ENCODE measurements at regions not wholly inside any gene's neighbourhood (a gene's known extent, or its start where the extent isn't known, plus 50 kb on each side); places are given as distances from the start of the nearest gene placed in this dataset.

GRCh38 chr20:19079536-19080299 lies 132.7 kb upstream of the SLC24A3 start:
- no peak for DNase-seq

GRCh38 chr20:19081937-19082336 lies 130.5 kb upstream of the SLC24A3 start:
- no peak for DNase-seq

DNA sequence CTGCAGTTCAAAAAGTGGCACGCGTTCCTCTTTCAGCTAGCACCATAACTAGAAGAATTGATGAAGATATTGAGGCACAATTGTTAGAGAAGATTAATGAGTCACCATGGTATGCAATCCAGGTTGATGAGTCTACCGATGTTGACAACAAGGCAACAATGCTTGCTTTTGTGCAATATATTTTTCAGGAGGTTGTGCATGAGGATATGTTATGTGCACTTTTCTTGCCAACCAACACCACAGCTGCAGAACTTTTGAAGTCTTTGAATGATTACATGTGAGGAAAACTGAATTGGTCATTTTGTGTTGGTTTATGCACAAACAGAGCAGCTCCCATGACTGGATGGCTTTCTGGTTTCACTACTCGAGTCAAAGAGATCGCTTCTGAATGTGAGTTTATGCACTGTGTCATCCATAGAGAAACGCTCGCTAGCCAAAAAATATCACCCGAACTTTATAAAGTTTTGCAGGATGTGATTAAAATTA lies 129.3 kb upstream of the SLC24A3 start:
- DNase-seq, result no peak

DNA sequence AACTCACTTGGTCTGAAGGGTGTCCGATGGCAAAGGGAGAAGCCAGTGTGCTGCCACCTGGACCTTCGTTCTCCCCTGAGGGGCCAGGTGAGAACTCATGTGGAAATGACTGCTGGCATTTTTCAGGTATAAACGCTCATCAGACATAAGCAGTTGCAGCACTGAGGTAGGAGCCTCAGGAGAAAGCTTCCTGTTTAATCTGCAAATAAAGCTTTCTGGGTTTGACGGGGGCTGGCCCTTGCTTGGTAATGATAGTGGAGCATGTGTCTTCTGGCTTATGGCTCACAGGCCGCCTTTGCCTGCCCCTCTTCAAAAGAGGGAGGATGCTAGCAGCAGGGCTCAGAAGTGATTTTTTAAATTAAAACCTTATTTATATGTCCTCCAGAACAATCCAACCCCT lies 122.1 kb upstream of the SLC24A3 start:
- DNase-seq, result no peak

- no peak for DNase-seq
These were observed 117.4 kb upstream of the SLC24A3 start for GRCh38 chr20:19094959-19095541.

GRCh38 chr20:19095762-19096161 lies 116.7 kb upstream of the SLC24A3 start:
- DNase-seq, result no peak

- no peak for DNase-seq
These were observed 115.6 kb upstream of the SLC24A3 start for GRCh38 chr20:19096843-19097242.

- no peak for DNase-seq
These were observed 114.3 kb upstream of the SLC24A3 start for GRCh38 chr20:19098117-19098516.

DNA sequence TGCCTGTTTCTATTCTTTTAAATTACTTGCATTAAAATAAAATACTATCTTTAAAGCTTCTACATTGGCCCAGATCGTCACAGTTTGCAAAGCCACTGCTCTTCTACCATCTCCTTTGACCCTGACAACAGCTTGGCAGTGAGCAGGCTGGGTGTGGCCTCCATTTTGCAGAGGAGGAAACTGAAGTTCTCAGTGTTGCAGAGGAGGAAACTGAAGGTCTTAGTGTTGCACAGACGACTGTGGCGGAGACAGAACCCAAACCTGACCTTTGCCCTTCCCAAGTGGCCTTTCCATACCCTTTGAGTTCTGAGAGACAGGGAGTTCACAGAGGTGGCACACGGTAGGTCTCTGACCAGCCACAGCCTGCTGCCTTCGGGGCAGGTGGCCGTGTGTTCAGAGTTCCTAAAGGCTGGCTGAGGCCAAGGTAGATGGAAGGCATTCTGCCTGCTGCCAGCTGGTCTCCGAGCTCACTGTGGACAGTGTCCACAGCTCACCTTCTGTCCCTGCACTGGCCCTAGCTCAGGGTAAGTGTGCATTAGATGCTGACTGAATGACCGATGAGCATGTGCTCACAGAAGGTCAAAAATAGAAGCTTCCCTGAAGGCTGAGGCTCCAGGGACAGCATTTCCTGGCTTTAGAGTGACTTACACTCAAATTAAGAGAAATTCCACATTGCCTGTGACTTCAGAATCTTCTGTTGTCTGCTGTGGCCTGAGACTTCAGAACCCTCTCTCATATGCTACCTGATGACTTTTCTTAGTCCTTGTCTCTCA lies 113.5 kb upstream of the SLC24A3 start:
- no peak for DNase-seq

DNA sequence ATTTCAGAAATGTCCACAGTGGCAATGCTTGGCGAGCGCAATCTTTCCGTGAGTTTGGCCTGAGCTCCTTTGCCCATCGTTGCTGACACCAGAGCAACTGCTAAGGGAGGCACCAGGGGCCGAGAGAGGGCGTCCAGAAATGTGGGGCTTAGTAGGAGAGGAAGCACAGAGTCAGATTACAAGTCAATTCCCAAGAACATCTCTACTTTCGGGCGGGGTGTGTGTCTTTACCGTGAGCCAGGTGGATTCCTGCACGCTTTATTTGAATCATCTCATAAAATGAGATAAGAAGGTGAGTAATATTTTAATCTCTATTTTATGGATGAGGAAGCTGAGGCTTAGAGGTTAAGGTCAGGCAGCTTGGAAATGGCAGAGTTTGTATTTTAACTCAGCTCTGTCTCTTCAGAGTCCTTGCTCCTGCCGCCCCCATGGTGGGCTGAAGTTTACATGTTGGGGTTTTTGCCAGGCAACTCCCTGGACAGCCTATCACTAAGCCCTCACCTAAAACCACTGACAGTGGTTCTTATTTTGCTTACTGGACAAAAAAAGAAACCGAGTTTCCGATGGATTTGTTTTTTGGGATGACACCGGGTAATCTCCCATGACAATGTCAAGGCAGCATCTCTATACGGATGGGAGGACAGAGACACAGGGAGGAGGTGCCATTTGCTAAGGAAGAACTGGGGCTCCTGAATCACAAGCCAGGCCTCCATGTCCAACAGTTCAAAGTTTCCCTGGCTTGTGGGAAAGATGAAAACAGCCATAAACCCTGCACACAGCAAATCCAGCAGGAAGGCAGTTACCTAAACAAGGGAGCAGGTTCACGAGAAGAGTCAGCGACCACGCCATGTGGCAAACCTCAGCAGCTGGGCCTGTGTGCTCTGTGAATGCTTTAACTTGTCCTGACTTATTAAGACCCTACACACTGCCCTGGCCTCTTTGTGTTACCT lies 112.6 kb upstream of the SLC24A3 start:
- DNase-seq, result no peak

- DNase-seq, result no peak
These were observed 111.5 kb upstream of the SLC24A3 start for GRCh38 chr20:19100975-19101374.

- DNase-seq, result no peak
These were observed 108.3 kb upstream of the SLC24A3 start for GRCh38 chr20:19104186-19104585.

DNA sequence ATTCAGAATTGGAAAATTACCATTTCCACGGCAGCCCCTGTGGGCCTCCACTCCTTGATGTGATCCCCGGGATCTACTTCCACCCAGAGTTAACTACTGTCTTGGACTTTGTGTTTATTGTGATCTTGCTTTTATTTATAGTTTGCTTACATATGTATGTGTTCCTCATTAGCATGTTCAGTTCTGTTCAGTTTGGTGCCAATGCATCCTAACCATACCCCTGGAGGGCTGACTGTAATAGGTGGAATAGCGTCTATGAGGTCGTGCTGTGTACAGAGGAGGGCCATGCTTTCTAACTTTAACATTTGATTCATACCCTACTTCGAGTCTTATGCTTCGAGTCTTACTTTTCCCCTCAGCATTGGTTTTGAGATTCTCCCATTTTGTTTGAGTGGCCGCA lies 104.3 kb upstream of the SLC24A3 start:
- DNase-seq, result no peak

GRCh38 chr20:19110285-19110684 lies 102.2 kb upstream of the SLC24A3 start:
- no peak for DNase-seq

GRCh38 chr20:19110881-19111460 lies 101.5 kb upstream of the SLC24A3 start:
- DNase-seq, result no peak

DNA sequence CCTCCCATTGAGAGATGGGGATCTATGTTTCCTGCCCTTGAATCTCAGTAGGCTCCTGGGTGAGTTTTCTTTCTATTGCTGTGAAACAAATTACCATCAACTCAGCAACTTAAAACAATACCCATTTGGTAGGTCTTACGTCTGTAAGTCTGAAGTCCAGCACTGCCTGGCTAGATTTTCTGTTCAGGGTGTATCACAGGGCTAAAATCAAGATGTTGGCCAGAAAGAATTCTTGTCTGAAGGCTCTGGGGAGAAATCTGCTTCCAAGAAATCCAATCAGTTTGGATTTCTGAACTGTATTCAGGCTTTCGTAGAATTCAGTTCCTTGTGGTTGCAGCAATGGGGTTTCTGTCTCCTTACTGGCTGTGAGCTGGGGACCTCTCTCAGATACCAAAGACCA lies 99.6 kb upstream of the SLC24A3 start:
- DNase-seq, result no peak

DNA sequence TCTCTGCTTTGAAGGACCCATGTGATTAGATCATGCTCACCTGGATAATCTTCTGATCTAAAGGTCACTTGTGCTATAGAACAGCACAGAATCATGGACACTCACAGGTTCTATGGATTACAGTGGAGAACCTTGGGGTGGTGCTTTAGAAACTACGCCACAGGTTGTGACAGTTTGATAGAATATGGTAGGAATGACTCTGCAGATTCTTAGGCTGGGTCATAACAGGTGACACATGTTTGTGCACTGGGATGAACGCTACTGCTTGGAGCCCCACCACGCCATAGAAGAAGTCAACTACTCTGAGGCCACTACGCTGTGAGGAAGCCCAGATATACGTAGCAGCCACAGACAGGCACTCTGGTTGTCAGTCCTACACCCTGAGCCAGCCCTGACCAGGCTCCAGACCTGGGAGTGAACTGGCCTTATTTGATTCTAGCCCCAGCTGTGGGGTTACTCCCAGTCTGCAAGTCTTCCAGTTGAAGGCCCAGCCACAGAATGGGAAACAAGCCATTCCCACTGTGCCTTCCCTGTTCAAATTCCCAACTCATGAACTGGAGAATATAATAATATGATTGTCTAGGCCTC lies 99.0 kb upstream of the SLC24A3 start:
- DNase-seq, result no peak

- no peak for DNase-seq
These were observed 98.0 kb upstream of the SLC24A3 start for GRCh38 chr20:19114410-19114809.

DNA sequence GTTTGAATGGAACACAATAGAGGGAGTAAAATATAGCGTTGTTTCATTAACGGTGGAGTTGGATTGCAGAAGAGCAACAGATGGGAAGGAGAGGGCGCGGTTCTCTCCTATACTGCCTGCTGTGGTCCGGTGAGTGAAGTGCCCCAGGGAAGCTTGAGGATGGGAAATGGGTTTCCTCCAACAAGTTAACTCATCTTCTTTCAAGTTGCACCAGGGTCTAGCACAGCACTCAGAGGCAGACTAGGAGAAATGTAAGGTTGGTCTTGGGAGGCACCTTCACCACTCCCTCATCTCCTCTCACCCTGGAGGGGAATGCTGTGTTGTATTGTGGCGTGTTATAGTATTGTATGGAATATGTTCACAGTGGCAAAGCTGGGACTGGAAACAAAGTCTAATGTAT lies 96.9 kb upstream of the SLC24A3 start:
- DNase-seq, result no peak

GRCh38 chr20:19120011-19120410 lies 92.4 kb upstream of the SLC24A3 start:
- DNase-seq, result no peak

DNA sequence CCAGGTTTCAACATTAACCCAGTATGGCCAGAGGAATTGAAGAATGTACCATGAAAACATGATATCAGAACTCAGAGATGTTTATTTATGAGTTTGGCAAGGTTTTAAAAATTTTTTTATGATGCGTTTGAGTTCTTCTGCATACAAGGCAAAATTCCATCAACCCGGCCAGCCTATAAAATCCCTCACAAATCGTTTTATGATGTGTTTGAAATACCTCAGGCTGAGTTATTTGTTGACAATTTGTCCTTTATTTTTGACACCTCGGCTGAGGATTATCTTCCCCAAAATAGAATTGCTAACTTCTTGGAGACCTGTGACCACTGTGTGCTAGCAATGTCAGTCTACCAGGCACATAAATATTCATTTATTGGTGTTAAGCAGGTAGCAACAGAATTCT lies 91.9 kb upstream of the SLC24A3 start:
- no peak for DNase-seq

GRCh38 chr20:19121463-19121862 lies 91.0 kb upstream of the SLC24A3 start:
- DNase-seq, result no peak

Data from CD4-positive, alpha-beta T cell treated with Interferon gamma for 1 hour (primary cell).